Fibroblast of lung (primary cell): ENCODE measurements at regions not wholly inside any gene's neighbourhood (a gene's known extent, or its start where the extent isn't known, plus 50 kb on each side); places are given as distances from the start of the nearest gene placed in this dataset.

ENCODE experiments used
- EZH2 ChIP-seq: IDR thresholded peaks from 2 replicates; pipeline ENCODE4 v1.5.1; 2012; ENCODE audit warnings: low read length, control low read depth, mild to moderate bottlenecking; ENCODE audit errors: missing control alignments
- TF ChIP-seq, protein P1 (sequence below), 2 donors: IDR thresholded peaks in 1 of 2; conservative IDR thresholded peaks in 1 of 2; 1 replicate in 1 of 2; 2 replicates in 1 of 2; pipeline ENCODE4 v1.5.1; 2011 to 2012; ENCODE audit warnings: low read length in 2 of 2, control low read depth in 1 of 2, inconsistent platforms in 1 of 2, low read depth in 1 of 2, mild to moderate bottlenecking in 1 of 2

DNA sequence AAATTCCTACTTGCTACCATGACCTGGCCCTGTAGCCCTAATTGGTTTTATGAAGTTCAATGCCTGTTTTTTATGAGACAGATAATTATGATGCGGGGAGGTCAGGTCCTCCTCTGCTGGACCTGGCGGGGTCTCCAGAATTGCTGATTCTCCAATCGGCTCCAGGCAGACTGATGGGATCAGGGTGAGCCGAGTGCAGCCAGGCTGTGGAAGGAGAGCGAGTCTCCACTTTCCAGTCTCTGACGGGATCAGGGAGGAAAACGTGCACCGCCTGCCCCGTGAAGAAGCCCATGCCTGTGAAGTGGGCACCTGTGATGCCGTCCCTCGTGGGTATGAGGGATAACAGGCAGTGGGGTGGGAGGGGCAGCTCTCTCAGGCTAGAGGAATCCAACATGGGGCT, 71.5 kb upstream of the HSPA9 start:
- TF ChIP-seq, protein P1, sequence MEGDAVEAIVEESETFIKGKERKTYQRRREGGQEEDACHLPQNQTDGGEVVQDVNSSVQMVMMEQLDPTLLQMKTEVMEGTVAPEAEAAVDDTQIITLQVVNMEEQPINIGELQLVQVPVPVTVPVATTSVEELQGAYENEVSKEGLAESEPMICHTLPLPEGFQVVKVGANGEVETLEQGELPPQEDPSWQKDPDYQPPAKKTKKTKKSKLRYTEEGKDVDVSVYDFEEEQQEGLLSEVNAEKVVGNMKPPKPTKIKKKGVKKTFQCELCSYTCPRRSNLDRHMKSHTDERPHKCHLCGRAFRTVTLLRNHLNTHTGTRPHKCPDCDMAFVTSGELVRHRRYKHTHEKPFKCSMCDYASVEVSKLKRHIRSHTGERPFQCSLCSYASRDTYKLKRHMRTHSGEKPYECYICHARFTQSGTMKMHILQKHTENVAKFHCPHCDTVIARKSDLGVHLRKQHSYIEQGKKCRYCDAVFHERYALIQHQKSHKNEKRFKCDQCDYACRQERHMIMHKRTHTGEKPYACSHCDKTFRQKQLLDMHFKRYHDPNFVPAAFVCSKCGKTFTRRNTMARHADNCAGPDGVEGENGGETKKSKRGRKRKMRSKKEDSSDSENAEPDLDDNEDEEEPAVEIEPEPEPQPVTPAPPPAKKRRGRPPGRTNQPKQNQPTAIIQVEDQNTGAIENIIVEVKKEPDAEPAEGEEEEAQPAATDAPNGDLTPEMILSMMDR (conservative IDR thresholded peaks at IDR 0.05 in 1 of 2, IDR thresholded peaks at IDR 0.05 in 1 of 2; ENCODE audit: low read depth in 1 of 2, low read length in 2 of 2) = no peak
- TF ChIP-seq EZH2 = no peak
